ENCODE measurements at regions not wholly inside any gene's neighbourhood (a gene's known extent, or its start where the extent isn't known, plus 50 kb on each side); places are given as distances from the start of the nearest gene placed in this dataset.

DNA sequence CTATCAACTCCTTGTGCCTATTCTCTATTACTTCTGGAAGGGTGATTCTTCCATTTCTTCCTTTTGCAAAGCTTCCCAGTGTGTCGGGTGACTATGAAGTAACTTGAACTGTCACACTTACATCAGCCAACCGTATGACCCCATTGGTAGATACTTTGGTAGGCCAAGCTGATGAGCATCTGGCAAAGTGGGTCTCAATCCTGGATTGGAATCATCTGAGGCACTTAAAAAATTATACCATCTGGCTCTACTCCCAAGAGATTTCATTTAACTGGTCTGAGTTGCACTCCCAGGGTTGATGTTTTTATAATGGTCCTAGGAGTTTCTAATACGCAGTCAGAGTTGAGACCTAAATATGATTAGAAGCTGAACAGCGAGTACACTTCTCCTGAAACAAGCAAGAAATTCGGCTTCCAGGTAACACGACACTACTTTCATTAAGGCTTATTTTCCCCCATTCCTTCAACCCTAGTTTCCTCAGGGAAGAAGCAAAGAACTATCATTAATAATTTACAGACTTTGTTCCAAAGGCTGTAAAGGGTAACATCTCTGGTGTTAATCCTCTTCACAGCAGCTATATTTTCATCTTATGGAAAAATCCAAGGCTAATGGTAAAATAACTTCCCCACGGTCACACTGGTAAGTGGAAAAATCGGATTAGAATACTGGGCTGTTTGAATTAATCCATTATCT lies 76.8 kb downstream of the PDE6H start:
- H3K79me2 ChIP-seq (ENCODE audit: insufficient read depth, low read depth), result no peaks in the 10 kb centered on the region
- H3K4me2 ChIP-seq, result no peak overlapping the region
- H3K27me3 ChIP-seq (ENCODE audit: insufficient read depth, low read depth), result no peaks in the 10 kb centered on the region
- no peak overlapping the region for H3K9ac ChIP-seq
- H4K20me1 ChIP-seq (ENCODE audit: insufficient read depth), result no peaks in the 10 kb centered on the region
- H3K27ac ChIP-seq, result no peak overlapping the region
- H2AFZ ChIP-seq (ENCODE audit: low read depth), result no peak overlapping the region
- TF ChIP-seq, protein P1, sequence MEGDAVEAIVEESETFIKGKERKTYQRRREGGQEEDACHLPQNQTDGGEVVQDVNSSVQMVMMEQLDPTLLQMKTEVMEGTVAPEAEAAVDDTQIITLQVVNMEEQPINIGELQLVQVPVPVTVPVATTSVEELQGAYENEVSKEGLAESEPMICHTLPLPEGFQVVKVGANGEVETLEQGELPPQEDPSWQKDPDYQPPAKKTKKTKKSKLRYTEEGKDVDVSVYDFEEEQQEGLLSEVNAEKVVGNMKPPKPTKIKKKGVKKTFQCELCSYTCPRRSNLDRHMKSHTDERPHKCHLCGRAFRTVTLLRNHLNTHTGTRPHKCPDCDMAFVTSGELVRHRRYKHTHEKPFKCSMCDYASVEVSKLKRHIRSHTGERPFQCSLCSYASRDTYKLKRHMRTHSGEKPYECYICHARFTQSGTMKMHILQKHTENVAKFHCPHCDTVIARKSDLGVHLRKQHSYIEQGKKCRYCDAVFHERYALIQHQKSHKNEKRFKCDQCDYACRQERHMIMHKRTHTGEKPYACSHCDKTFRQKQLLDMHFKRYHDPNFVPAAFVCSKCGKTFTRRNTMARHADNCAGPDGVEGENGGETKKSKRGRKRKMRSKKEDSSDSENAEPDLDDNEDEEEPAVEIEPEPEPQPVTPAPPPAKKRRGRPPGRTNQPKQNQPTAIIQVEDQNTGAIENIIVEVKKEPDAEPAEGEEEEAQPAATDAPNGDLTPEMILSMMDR (conservative IDR thresholded peaks at IDR 0.05; ENCODE audit: low read depth, low read length), result no peak
- peaks cover 23% of the 10 kb centered on the region for H3K4me1 ChIP-seq (ENCODE audit: low read depth, poor library complexity, severe bottlenecking)
- H3K36me3 ChIP-seq (ENCODE audit: insufficient read depth), result no peaks in the 10 kb centered on the region
- H3K4me3 ChIP-seq (IDR thresholded peaks at IDR 0.05; ENCODE audit: insufficient read depth, low read depth, low read length), result no peak overlapping the region

- no peaks in the 10 kb centered on the region for H3K27me3 ChIP-seq (ENCODE audit: insufficient read depth, low read depth)
These were observed 77.8 kb downstream of the PDE6H start for GRCh38 chr12:15050659-15051058.

GRCh38 chr12:15052691-15053090 lies 79.8 kb downstream of the PDE6H start:
- Histone ChIP-seq H3K27ac (no peak overlapping the region), H2AFZ (ENCODE audit: low read depth) (no peak overlapping the region), H3K4me2 (no peak overlapping the region), H3K9ac (no peak overlapping the region), H3K4me3 (IDR thresholded peaks at IDR 0.05; ENCODE audit: insufficient read depth, low read depth, low read length) (no peak overlapping the region), H3K27me3 (ENCODE audit: insufficient read depth, low read depth) (no peaks in the 10 kb centered on the region), H4K20me1 (ENCODE audit: insufficient read depth) (no peaks in the 10 kb centered on the region), H3K4me1 (ENCODE audit: low read depth, poor library complexity, severe bottlenecking) (peaks cover 23% of the 10 kb centered on the region), H3K36me3 (ENCODE audit: insufficient read depth) (no peaks in the 10 kb centered on the region), H3K79me2 (ENCODE audit: insufficient read depth, low read depth) (no peaks in the 10 kb centered on the region)
- TF ChIP-seq, protein P1 (conservative IDR thresholded peaks at IDR 0.05; ENCODE audit: low read depth, low read length), result no peak

More at GRCh38 chr12:15050659-15051058, 77.8 kb downstream of the PDE6H start:
- Histone ChIP-seq H3K27ac (peak overlapping the region; percentile 46), H3K36me3 (ENCODE audit: insufficient read depth) (no peaks in the 10 kb centered on the region), H3K4me1 (ENCODE audit: low read depth, poor library complexity, severe bottlenecking) (peaks cover 23% of the 10 kb centered on the region), H3K79me2 (ENCODE audit: insufficient read depth, low read depth) (no peaks in the 10 kb centered on the region), H4K20me1 (ENCODE audit: insufficient read depth) (no peaks in the 10 kb centered on the region), H3K4me2 (peak overlapping the region; percentile 38), H2AFZ (ENCODE audit: low read depth) (peak overlapping the region; percentile 32), H3K4me3 (IDR thresholded peaks at IDR 0.05; ENCODE audit: insufficient read depth, low read depth, low read length) (no peak overlapping the region), H3K9ac (no peak overlapping the region)
- TF ChIP-seq, protein P1 (conservative IDR thresholded peaks at IDR 0.05; ENCODE audit: low read depth, low read length), result no peak

GRCh38 chr12:15056218-15056617 lies 83.4 kb downstream of the PDE6H start:
- H2AFZ ChIP-seq (ENCODE audit: low read depth), result no peak overlapping the region

More at GRCh38 chr12:15056218-15056617, 83.4 kb downstream of the PDE6H start:
- H3K4me2 ChIP-seq, result no peak overlapping the region
- H3K4me3 ChIP-seq (IDR thresholded peaks at IDR 0.05; ENCODE audit: insufficient read depth, low read depth, low read length), result no peak overlapping the region
- peaks cover 10% of the 10 kb centered on the region for H3K4me1 ChIP-seq (ENCODE audit: low read depth, poor library complexity, severe bottlenecking)
- no peak overlapping the region for H3K9ac ChIP-seq
- H3K36me3 ChIP-seq (ENCODE audit: insufficient read depth), result no peaks in the 10 kb centered on the region
- H3K79me2 ChIP-seq (ENCODE audit: insufficient read depth, low read depth), result no peaks in the 10 kb centered on the region
- H3K27me3 ChIP-seq (ENCODE audit: insufficient read depth, low read depth), result no peaks in the 10 kb centered on the region
- H4K20me1 ChIP-seq (ENCODE audit: insufficient read depth), result no peaks in the 10 kb centered on the region
- TF ChIP-seq, protein P1 (conservative IDR thresholded peaks at IDR 0.05; ENCODE audit: low read depth, low read length), result no peak
- no peak overlapping the region for H3K27ac ChIP-seq

Data from KMS-11 (cell line).